NCI-H146 (cell line): ENCODE measurements at regions not wholly inside any gene's neighbourhood (a gene's known extent, or its start where the extent isn't known, plus 50 kb on each side); places are given as distances from the start of the nearest gene placed in this dataset.

ENCODE experiments used
- DNase-seq: peaks from one replicate; lab custom pipeline; 2025; lab: John Stamatoyannopoulos, UW

- peak; percentile 43 for DNase-seq
These were observed 180.8 kb upstream of the BCOR start for GRCh38 chrX:40278340-40279090.

- no peak for DNase-seq
These were observed 179.9 kb upstream of the BCOR start for GRCh38 chrX:40277672-40278071.

- DNase-seq = peak; percentile 41
These were observed 175.7 kb upstream of the BCOR start for GRCh38 chrX:40273356-40274050.

- DNase-seq = peak; percentile 44
These were observed 175.0 kb upstream of the BCOR start for GRCh38 chrX:40272776-40273175.

GRCh38 chrX:40272141-40272540 lies 174.4 kb upstream of the BCOR start:
- DNase-seq = no peak

GRCh38 chrX:40268188-40268520 lies 170.4 kb upstream of the BCOR start:
- DNase-seq = no peak

- DNase-seq = no peak
These were observed 169.8 kb upstream of the BCOR start for GRCh38 chrX:40267334-40268187.

- DNase-seq = peak; percentile 60
These were observed 169.0 kb upstream of the BCOR start for GRCh38 chrX:40266490-40267333.

GRCh38 chrX:40265936-40266335 lies 168.2 kb upstream of the BCOR start:
- no peak for DNase-seq

GRCh38 chrX:40263014-40263560 lies 165.3 kb upstream of the BCOR start:
- DNase-seq = no peak

- DNase-seq = no peak
These were observed 164.6 kb upstream of the BCOR start for GRCh38 chrX:40262157-40263013.

- DNase-seq = no peak
These were observed 164.0 kb upstream of the BCOR start for GRCh38 chrX:40261833-40262156.

- DNase-seq = no peak
These were observed 162.5 kb upstream of the BCOR start for GRCh38 chrX:40260146-40260747.

GRCh38 chrX:40258909-40259308 lies 161.2 kb upstream of the BCOR start:
- no peak for DNase-seq

- DNase-seq = no peak
These were observed 156.0 kb upstream of the BCOR start for GRCh38 chrX:40253771-40254170.

GRCh38 chrX:40249582-40249981 lies 151.8 kb upstream of the BCOR start:
- no peak for DNase-seq

GRCh38 chrX:40248822-40249221 lies 151.1 kb upstream of the BCOR start:
- DNase-seq = no peak

- no peak for DNase-seq
These were observed 150.3 kb upstream of the BCOR start for GRCh38 chrX:40247848-40248622.

- DNase-seq = no peak
These were observed 149.6 kb upstream of the BCOR start for GRCh38 chrX:40247382-40247781.
